Glutamatergic neuron (in vitro differentiated cells): ENCODE measurements at regions not wholly inside any gene's neighbourhood (a gene's known extent, or its start where the extent isn't known, plus 50 kb on each side); places are given as distances from the start of the nearest gene placed in this dataset.

Source experiments
- DNase-seq: peaks from one replicate; pipeline ENCODE4 v3.0.0; 2022
- H3K27ac Mint-ChIP-seq: one replicate; pipeline ENCODE4 v1.8.0; 2020; ENCODE audit warnings: mild to moderate bottlenecking, mixed read lengths, inconsistent platforms; ENCODE audit not compliant: unreplicated experiment
- H3K27me3 Mint-ChIP-seq: one replicate; pipeline ENCODE4 v1.8.0; 2020; ENCODE audit warnings: mild to moderate bottlenecking, moderate library complexity, mixed read lengths, inconsistent platforms; ENCODE audit not compliant: unreplicated experiment
- H3K36me3 Mint-ChIP-seq: one replicate; pipeline ENCODE4 v1.8.0; 2020; ENCODE audit warnings: mild to moderate bottlenecking, mixed read lengths, inconsistent platforms; ENCODE audit not compliant: unreplicated experiment
- H3K4me1 Mint-ChIP-seq: one replicate; pipeline ENCODE4 v1.8.0; 2020; ENCODE audit warnings: mild to moderate bottlenecking, low read depth, mixed read lengths, inconsistent platforms; ENCODE audit not compliant: unreplicated experiment
- H3K4me3 Mint-ChIP-seq: one replicate; pipeline ENCODE4 v1.8.0; 2020; ENCODE audit warnings: mild to moderate bottlenecking, mixed read lengths, inconsistent platforms; ENCODE audit not compliant: unreplicated experiment
- H3K9me3 Mint-ChIP-seq: one replicate; pipeline ENCODE4 v1.8.0; 2020; ENCODE audit warnings: mild to moderate bottlenecking, moderate library complexity, mixed read lengths, inconsistent platforms; ENCODE audit not compliant: unreplicated experiment
- TF ChIP-seq, protein P1 (sequence below): fragments of 200-600 bp; sonication (generic); IDR thresholded peaks from one replicate; pipeline ENCODE4 v1.5.0; 2021; ENCODE audit not compliant: partially characterized antibody, unreplicated experiment

- DNase-seq: peak; percentile 24
- TF ChIP-seq, protein P1, sequence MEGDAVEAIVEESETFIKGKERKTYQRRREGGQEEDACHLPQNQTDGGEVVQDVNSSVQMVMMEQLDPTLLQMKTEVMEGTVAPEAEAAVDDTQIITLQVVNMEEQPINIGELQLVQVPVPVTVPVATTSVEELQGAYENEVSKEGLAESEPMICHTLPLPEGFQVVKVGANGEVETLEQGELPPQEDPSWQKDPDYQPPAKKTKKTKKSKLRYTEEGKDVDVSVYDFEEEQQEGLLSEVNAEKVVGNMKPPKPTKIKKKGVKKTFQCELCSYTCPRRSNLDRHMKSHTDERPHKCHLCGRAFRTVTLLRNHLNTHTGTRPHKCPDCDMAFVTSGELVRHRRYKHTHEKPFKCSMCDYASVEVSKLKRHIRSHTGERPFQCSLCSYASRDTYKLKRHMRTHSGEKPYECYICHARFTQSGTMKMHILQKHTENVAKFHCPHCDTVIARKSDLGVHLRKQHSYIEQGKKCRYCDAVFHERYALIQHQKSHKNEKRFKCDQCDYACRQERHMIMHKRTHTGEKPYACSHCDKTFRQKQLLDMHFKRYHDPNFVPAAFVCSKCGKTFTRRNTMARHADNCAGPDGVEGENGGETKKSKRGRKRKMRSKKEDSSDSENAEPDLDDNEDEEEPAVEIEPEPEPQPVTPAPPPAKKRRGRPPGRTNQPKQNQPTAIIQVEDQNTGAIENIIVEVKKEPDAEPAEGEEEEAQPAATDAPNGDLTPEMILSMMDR: no peak
- Mint-ChIP-seq H3K4me3 (peak overlapping the region; percentile 13), H3K4me1 (peaks cover 25% of the 10 kb centered on the region), H3K36me3 (peaks cover under 1% of the 10 kb centered on the region), H3K9me3 (peaks cover 5% of the 10 kb centered on the region), H3K27me3 (peaks cover 3% of the 10 kb centered on the region), H3K27ac (peak overlapping the region; percentile 74)
These were observed 130.8 kb upstream of the BMP4 start for GRCh38 chr14:54087376-54087775.

GRCh38 chr14:54088271-54088670 is 131.6 kb upstream of the BMP4 start:
- peaks cover 5% of the 10 kb centered on the region for H3K27me3 Mint-ChIP-seq
- H3K9me3 Mint-ChIP-seq: peaks cover 5% of the 10 kb centered on the region
- TF ChIP-seq, protein P1: no peak
- H3K27ac Mint-ChIP-seq: no peak overlapping the region
- H3K4me3 Mint-ChIP-seq: no peak overlapping the region
- peaks cover 25% of the 10 kb centered on the region for H3K4me1 Mint-ChIP-seq
- no peak for DNase-seq
- peaks cover 8% of the 10 kb centered on the region for H3K36me3 Mint-ChIP-seq

GRCh38 chr14:54090274-54090673 is 133.6 kb upstream of the BMP4 start:
- no peak for DNase-seq
- H3K27me3 Mint-ChIP-seq: peaks cover 5% of the 10 kb centered on the region
- peaks cover 6% of the 10 kb centered on the region for H3K9me3 Mint-ChIP-seq
- H3K36me3 Mint-ChIP-seq: peaks cover 13% of the 10 kb centered on the region
- no peak overlapping the region for H3K27ac Mint-ChIP-seq
- H3K4me1 Mint-ChIP-seq: peaks cover 23% of the 10 kb centered on the region
- TF ChIP-seq, protein P1: no peak
- H3K4me3 Mint-ChIP-seq: no peak overlapping the region

GRCh38 chr14:54094765-54095164 is 138.1 kb upstream of the BMP4 start:
- TF ChIP-seq, protein P1: no peak
- no peaks in the 10 kb centered on the region for H3K4me1 Mint-ChIP-seq
- no peak for DNase-seq
- no peak overlapping the region for H3K27ac Mint-ChIP-seq
- peaks cover 13% of the 10 kb centered on the region for H3K36me3 Mint-ChIP-seq
- peaks cover 2% of the 10 kb centered on the region for H3K27me3 Mint-ChIP-seq
- peaks cover 3% of the 10 kb centered on the region for H3K9me3 Mint-ChIP-seq
- no peak overlapping the region for H3K4me3 Mint-ChIP-seq

- Mint-ChIP-seq H3K4me1 (no peaks in the 10 kb centered on the region), H3K36me3 (peaks cover 6% of the 10 kb centered on the region), H3K9me3 (peaks cover 1% of the 10 kb centered on the region), H3K27ac (no peak overlapping the region), H3K4me3 (no peak overlapping the region), H3K27me3 (no peaks in the 10 kb centered on the region)
- no peak for DNase-seq
- TF ChIP-seq, protein P1: no peak
These were observed 141.9 kb upstream of the BMP4 start for GRCh38 chr14:54098536-54098935.
